ENCODE measurements at regions not wholly inside any gene's neighbourhood (a gene's known extent, or its start where the extent isn't known, plus 50 kb on each side); places are given as distances from the start of the nearest gene placed in this dataset.

DNA sequence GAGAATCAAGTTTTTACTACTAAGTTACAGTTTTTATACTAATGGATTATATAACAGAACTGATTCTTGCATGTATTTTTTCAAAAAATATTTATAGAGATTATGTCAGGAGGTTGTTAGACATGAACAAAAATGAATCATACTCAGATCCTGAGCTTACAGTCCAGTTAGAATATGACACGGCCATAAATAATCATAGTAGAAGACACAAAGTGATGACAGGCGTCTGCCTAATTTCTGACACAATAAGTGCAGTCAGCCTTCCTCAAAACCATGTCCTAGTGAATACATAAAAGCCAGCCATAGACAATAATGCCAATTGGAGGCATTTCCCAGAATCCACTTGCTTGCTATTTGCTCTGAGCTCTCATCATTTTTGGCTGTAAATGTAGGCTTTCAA lies 81.7 kb upstream of the POU1F1 start:
- TF ChIP-seq, protein P1, sequence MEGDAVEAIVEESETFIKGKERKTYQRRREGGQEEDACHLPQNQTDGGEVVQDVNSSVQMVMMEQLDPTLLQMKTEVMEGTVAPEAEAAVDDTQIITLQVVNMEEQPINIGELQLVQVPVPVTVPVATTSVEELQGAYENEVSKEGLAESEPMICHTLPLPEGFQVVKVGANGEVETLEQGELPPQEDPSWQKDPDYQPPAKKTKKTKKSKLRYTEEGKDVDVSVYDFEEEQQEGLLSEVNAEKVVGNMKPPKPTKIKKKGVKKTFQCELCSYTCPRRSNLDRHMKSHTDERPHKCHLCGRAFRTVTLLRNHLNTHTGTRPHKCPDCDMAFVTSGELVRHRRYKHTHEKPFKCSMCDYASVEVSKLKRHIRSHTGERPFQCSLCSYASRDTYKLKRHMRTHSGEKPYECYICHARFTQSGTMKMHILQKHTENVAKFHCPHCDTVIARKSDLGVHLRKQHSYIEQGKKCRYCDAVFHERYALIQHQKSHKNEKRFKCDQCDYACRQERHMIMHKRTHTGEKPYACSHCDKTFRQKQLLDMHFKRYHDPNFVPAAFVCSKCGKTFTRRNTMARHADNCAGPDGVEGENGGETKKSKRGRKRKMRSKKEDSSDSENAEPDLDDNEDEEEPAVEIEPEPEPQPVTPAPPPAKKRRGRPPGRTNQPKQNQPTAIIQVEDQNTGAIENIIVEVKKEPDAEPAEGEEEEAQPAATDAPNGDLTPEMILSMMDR (IDR thresholded peaks at IDR 0.05): no peak
- TF ChIP-seq POLR2A (IDR thresholded peaks at IDR 0.05) (no peak), EP300 (IDR thresholded peaks at IDR 0.05) (no peak), POLR2AphosphoS5 (IDR thresholded peaks at IDR 0.05) (no peak)
